ENCODE measurements at regions not wholly inside any gene's neighbourhood (a gene's known extent, or its start where the extent isn't known, plus 50 kb on each side); places are given as distances from the start of the nearest gene placed in this dataset.

- Mint-ChIP-seq H3K27me3 (ENCODE audit: insufficient read depth, unreplicated experiment) (no peaks in the 10 kb centered on the region), H3K4me1 (ENCODE audit: low read depth, unreplicated experiment) (peaks cover 33% of the 10 kb centered on the region), H3K4me3 (ENCODE audit: unreplicated experiment) (peak overlapping the region; percentile 58), H3K36me3 (ENCODE audit: insufficient read depth, unreplicated experiment) (no peaks in the 10 kb centered on the region), H3K27ac (ENCODE audit: unreplicated experiment) (peak overlapping the region; percentile 77), H3K9me3 (ENCODE audit: unreplicated experiment) (peaks cover 7% of the 10 kb centered on the region)
- ChIA-PET CTCF (interaction anchor here (0.7 kb wide), 1 partner anchor 20 kb away, joined by 3 read pairs; no protein-coding TSS in a partner anchor), POLR2A (interaction anchor here (1.1 kb wide), 1 partner anchor 20 kb away, joined by 3 read pairs; no protein-coding TSS in a partner anchor)
- peak; percentile 24 to 42 for DNase-seq
- no TSS peak for BruUV-seq (replicated peaks)
- Histone ChIP-seq H3K4me3 (ENCODE audit: low read depth, low read length) (no peak overlapping the region), H3K4me1 (peaks cover 41% of the 10 kb centered on the region), H3K36me3 (ENCODE audit: control insufficient read depth, insufficient read depth, low read length) (no peaks in the 10 kb centered on the region), H3K27me3 (replicated peaks; ENCODE audit: control insufficient read depth, insufficient read depth, low read length) (no peaks in the 10 kb centered on the region), H3K9me3 (no peaks in the 10 kb centered on the region)
- intact Hi-C loops (cut with micrococcal nuclease; ENCODE audit: unreplicated experiment), result loop anchor here (1.0 kb wide), 2 partner anchors 20 to 74 kb away; no protein-coding TSS in a partner anchor
- TF ChIP-seq CTCF (IDR thresholded peaks at IDR 0.05; ENCODE audit: insufficient read depth in 1 of 2, low read depth in 1 of 2, low read length in 1 of 2, severe bottlenecking in 1 of 2, unreplicated experiment in 1 of 2), result no peak
Observed at GRCh38 chr3:65019443-65020055, 331.7 kb upstream of the ADAMTS9 start.

- DNase-seq, result peak; percentile 20 to 38
- intact Hi-C loops (cut with micrococcal nuclease; ENCODE audit: unreplicated experiment), result loop anchor here (1.0 kb wide), 2 partner anchors 20 to 74 kb away; no protein-coding TSS in a partner anchor
- Histone ChIP-seq H3K4me3 (ENCODE audit: low read depth, low read length) (no peak overlapping the region), H3K36me3 (ENCODE audit: control insufficient read depth, insufficient read depth, low read length) (no peaks in the 10 kb centered on the region), H3K27me3 (replicated peaks; ENCODE audit: control insufficient read depth, insufficient read depth, low read length) (no peaks in the 10 kb centered on the region), H3K4me1 (peaks cover 41% of the 10 kb centered on the region), H3K9me3 (no peaks in the 10 kb centered on the region)
- peak overlapping the region; percentile 77 for H3K27ac Mint-ChIP-seq (ENCODE audit: unreplicated experiment)
- no peaks in the 10 kb centered on the region for H3K36me3 Mint-ChIP-seq (ENCODE audit: insufficient read depth, unreplicated experiment)
- peaks cover 33% of the 10 kb centered on the region for H3K4me1 Mint-ChIP-seq (ENCODE audit: low read depth, unreplicated experiment)
- TF ChIP-seq CTCF (IDR thresholded peaks at IDR 0.05; ENCODE audit: insufficient read depth in 1 of 2, low read depth in 1 of 2, low read length in 1 of 2, severe bottlenecking in 1 of 2, unreplicated experiment in 1 of 2), result no peak
- peak overlapping the region; percentile 58 for H3K4me3 Mint-ChIP-seq (ENCODE audit: unreplicated experiment)
- H3K27me3 Mint-ChIP-seq (ENCODE audit: insufficient read depth, unreplicated experiment), result no peaks in the 10 kb centered on the region
- CTCF ChIA-PET, result no interaction called here
- POLR2A ChIA-PET, result interaction anchor here (1.1 kb wide), 1 partner anchor 21 kb away, joined by 3 read pairs; no protein-coding TSS in a partner anchor
- peaks cover 13% of the 10 kb centered on the region for H3K9me3 Mint-ChIP-seq (ENCODE audit: unreplicated experiment)
- no TSS peak for BruUV-seq (replicated peaks)
Observed at GRCh38 chr3:65018801-65019200, 331.0 kb upstream of the ADAMTS9 start.

- Mint-ChIP-seq H3K27me3 (ENCODE audit: insufficient read depth, unreplicated experiment) (no peaks in the 10 kb centered on the region), H3K27ac (ENCODE audit: unreplicated experiment) (no peak overlapping the region), H3K4me3 (ENCODE audit: unreplicated experiment) (no peak overlapping the region), H3K4me1 (ENCODE audit: low read depth, unreplicated experiment) (peaks cover 24% of the 10 kb centered on the region), H3K9me3 (ENCODE audit: unreplicated experiment) (peaks cover 12% of the 10 kb centered on the region), H3K36me3 (ENCODE audit: insufficient read depth, unreplicated experiment) (no peaks in the 10 kb centered on the region)
- H3K9me3 ChIP-seq, result no peaks in the 10 kb centered on the region
- ChIA-PET POLR2A (no interaction called here), CTCF (no interaction called here)
- no peak for TF ChIP-seq CTCF (IDR thresholded peaks at IDR 0.05; ENCODE audit: insufficient read depth in 1 of 2, low read depth in 1 of 2, low read length in 1 of 2, severe bottlenecking in 1 of 2, unreplicated experiment in 1 of 2)
- DNase-seq, result no peak
- H3K27me3 ChIP-seq (replicated peaks; ENCODE audit: control insufficient read depth, insufficient read depth, low read length), result no peaks in the 10 kb centered on the region
- intact Hi-C loops (cut with micrococcal nuclease; ENCODE audit: unreplicated experiment), result no loop called here
- BruUV-seq (replicated peaks), result no TSS peak
- no peaks in the 10 kb centered on the region for H3K36me3 ChIP-seq (ENCODE audit: control insufficient read depth, insufficient read depth, low read length)
- H3K4me3 ChIP-seq (ENCODE audit: low read depth, low read length), result no peak overlapping the region
- H3K4me1 ChIP-seq, result peaks cover 41% of the 10 kb centered on the region
Observed at GRCh38 chr3:65017359-65017758, 329.6 kb upstream of the ADAMTS9 start.

Data from Caco-2 (cell line).